K562 (cell line): ENCODE measurements at regions not wholly inside any gene's neighbourhood (a gene's known extent, or its start where the extent isn't known, plus 50 kb on each side); places are given as distances from the start of the nearest gene placed in this dataset.
A peak's percentile ranks its signal among the peaks of the same experiment; 100 is the strongest.
"Not testable (repeated sequence)": the region's sequence is repeated elsewhere in the genome, so short reads cannot be mapped to it uniquely, and the experiment has no call there.

Experiments
- ATAC-seq: fragments of 200-7000 bp; cut with Tn5 transposase; 3 replicates; pipeline ENCODE4 v1.9.1; 2020; ENCODE audit warnings: moderate library complexity
- BruUV-seq: library from RNA; stranded (reverse); fragments of 400-500 nt; replicated peaks from 2 replicates; lab custom pipeline; 2021; lab: Mats Ljungman, UMichigan
- CTCF ChIA-PET: fragments of 300-600 bp; formaldehyde crosslinking; extraction: SDS; loops from one replicate; lab custom pipeline; 2021; ENCODE audit warnings: low intra/inter-chr PET ratio; lab: Yijun Ruan, JAX
- POLR2A ChIA-PET: fragments of 300-600, 350-650 bp; sonication (Branson Sonifier 250); formaldehyde crosslinking; extraction: SDS; loops from one replicate; lab custom pipeline; 2021; ENCODE audit warnings: antibody characterized with exemption, inconsistent platforms; lab: Yijun Ruan, JAX
- DNase-seq, 4 experiments: peaks; one replicate each; pipeline versions ENCODE4 v3.0.0 to v3.0.0-alpha.2; 2011 to 2018; ENCODE audit warnings: low spot score in 3 of 4, mixed read lengths in 3 of 4; ENCODE audit errors: extremely low read depth in 1 of 4
- FAIRE-seq: peaks from 2 replicates; lab custom pipeline; 2011; peaks lifted over from hg19 to GRCh38; lab: Jason Lieb, UNC
- H2AFZ ChIP-seq: 2 replicates; pipeline ENCODE4 v1.6.0; 2011; ENCODE audit warnings: low read depth, low read length, control low read depth, inconsistent platforms
- H3K27ac ChIP-seq: fragments of 200-600 bp; 3 replicates; pipeline ENCODE4 v1.8.0; 2011; ENCODE audit warnings: low read depth, mild to moderate bottlenecking, control low read depth, inconsistent platforms, low read length, moderate library complexity, mixed read lengths; ENCODE audit errors: extremely low read depth
- H3K27me3 ChIP-seq, 2 experiments: fragments of 300-600 bp in 1 of 2; 2 replicates in 1 of 2; 3 replicates in 1 of 2; pipeline versions ENCODE4 v1.6.0 to v1.8.0; 2011; ENCODE audit warnings: inconsistent platforms in 2 of 2, low read length in 2 of 2, mild to moderate bottlenecking in 1 of 2, mixed read lengths in 1 of 2, moderate library complexity in 1 of 2; ENCODE audit not compliant: control insufficient read depth in 2 of 2, insufficient read depth in 2 of 2
- H3K36me3 ChIP-seq: fragments of 300-600 bp; 3 replicates; pipeline ENCODE4 v1.8.0; 2011; ENCODE audit warnings: mild to moderate bottlenecking, low read length, inconsistent platforms; ENCODE audit not compliant: control insufficient read depth, insufficient read depth
- H3K4me1 ChIP-seq, 2 experiments: fragments of 200-600 bp in 1 of 2; replicated peaks in 1 of 2; 2 replicates in 1 of 2; 3 replicates in 1 of 2; pipeline versions ENCODE4 v1.5.1 to v1.8.0; 2011; ENCODE audit warnings: inconsistent platforms in 2 of 2, low read length in 2 of 2, mild to moderate bottlenecking in 1 of 2, mixed read lengths in 1 of 2, moderate library complexity in 1 of 2; ENCODE audit not compliant: control insufficient read depth in 2 of 2, insufficient read depth in 2 of 2
- H3K4me2 ChIP-seq: 2 replicates; pipeline ENCODE4 v1.6.1; 2011; ENCODE audit warnings: low read length, control low read depth, inconsistent platforms, mixed read lengths; ENCODE audit not compliant: insufficient read depth
- H3K4me3 ChIP-seq: fragments of 200-600 bp; sonication (generic), shearing (Covaris generic); 2 replicates; pipeline ENCODE4 v1.5.1; 2016; ENCODE audit warnings: control low read depth, inconsistent platforms
- H3K79me2 ChIP-seq: fragments of 200-600 bp; 3 replicates; pipeline ENCODE4 v1.8.0; 2011; ENCODE audit warnings: low read length, inconsistent platforms; ENCODE audit not compliant: control insufficient read depth, insufficient read depth
- H3K9ac ChIP-seq, 2 experiments: 2 replicates each; pipeline versions ENCODE4 v1.6.0 to v1.6.1; 2011; ENCODE audit warnings: low read depth in 2 of 2, low read length in 2 of 2, control low read depth in 1 of 2, inconsistent platforms in 1 of 2, mild to moderate bottlenecking in 1 of 2, mixed read lengths in 1 of 2; ENCODE audit not compliant: insufficient read depth in 1 of 2
- H3K9me1 ChIP-seq: one replicate; pipeline ENCODE4 v1.6.0; 2011; ENCODE audit warnings: inconsistent platforms, mild to moderate bottlenecking, low read length, moderate library complexity; ENCODE audit not compliant: control insufficient read depth, insufficient read depth
- H3K9me3 ChIP-seq: replicated peaks from 2 replicates; pipeline ENCODE4 v1.5.1; 2011; ENCODE audit warnings: low read depth, low read length, inconsistent platforms; ENCODE audit not compliant: control insufficient read depth, insufficient read depth
- H4K20me1 ChIP-seq: replicated peaks from 2 replicates; pipeline ENCODE4 v1.6.1; 2011; ENCODE audit warnings: low read length, inconsistent platforms, mixed read lengths; ENCODE audit not compliant: control insufficient read depth, insufficient read depth
- BHLHE40 ChIP-seq: IDR thresholded peaks from 2 replicates; pipeline ENCODE4 v1.6.1; 2011; ENCODE audit warnings: low read length, improper control_type of control experiment
- CEBPG ChIP-seq, 3 experiments: fragments of 200-800 bp in 1 of 3; sonication (Bioruptor generic) in 1 of 3; sonication (generic) in 1 of 3; formaldehyde crosslinking in 1 of 3; IDR thresholded peaks in 2 of 3; conservative IDR thresholded peaks in 1 of 3; 2 replicates each; pipeline versions ENCODE4 v1.6.1 to v1.8.0; 2016 to 2022; ENCODE audit warnings: missing compliant biosample characterization in 2 of 3, missing genetic modification characterization in 2 of 3, mild to moderate bottlenecking in 1 of 3, missing genetic modification reagents in 1 of 3
- GABPB2 ChIP-seq: fragments of 250-450 bp; sonication (Bioruptor Pico); conservative IDR thresholded peaks from 2 replicates; pipeline ENCODE4 v1.5.1; 2021; ENCODE audit warnings: mild to moderate bottlenecking
- HNRNPK ChIP-seq: fragments of 200-400 bp; formaldehyde crosslinking; IDR thresholded peaks from one replicate; pipeline ENCODE4 v1.6.1; 2018; ENCODE audit warnings: mild to moderate bottlenecking, low read depth, low read length; ENCODE audit not compliant: poor library complexity, severe bottlenecking
- MLLT1 ChIP-seq, 2 experiments: fragments of 450-650 bp; IDR thresholded peaks; 2 replicates each; pipeline ENCODE4 v1.6.1; 2016
- PKNOX1 ChIP-seq: fragments of 450-650 bp; IDR thresholded peaks from 2 replicates; pipeline ENCODE4 v1.6.1; 2016
- STAT5B ChIP-seq: fragments of 250-450 bp; sonication (Bioruptor Pico); IDR thresholded peaks from 2 replicates; pipeline ENCODE4 v1.8.0; 2021; ENCODE audit warnings: mild to moderate bottlenecking, inconsistent platforms
- ZFX ChIP-seq: sonication (generic); formaldehyde crosslinking; IDR thresholded peaks from 2 replicates; pipeline ENCODE4 v1.8.0; 2022; ENCODE audit warnings: mild to moderate bottlenecking, missing genetic modification reagents, moderate library complexity
- ZNF584 ChIP-seq: fragments of 200-800 bp; sonication (Bioruptor generic); IDR thresholded peaks from 2 replicates; pipeline ENCODE4 v1.6.1; 2016; ENCODE audit warnings: low read depth, mild to moderate bottlenecking, missing genetic modification characterization, missing compliant biosample characterization
- ZNF76 ChIP-seq: fragments of 250-450 bp; sonication (Bioruptor Pico); IDR thresholded peaks from 2 replicates; pipeline ENCODE4 v1.4.0; 2020; ENCODE audit warnings: mild to moderate bottlenecking, moderate library complexity, borderline replicate concordance
- ZZZ3 ChIP-seq: fragments of 450-650 bp; IDR thresholded peaks from 2 replicates; pipeline ENCODE4 v1.6.1; 2016; ENCODE audit warnings: antibody characterized with exemption, mild to moderate bottlenecking, moderate library complexity
- WGBS: fragments of 100-300 bp; shearing (Covaris generic); methylation state at CpG from one replicate; pipeline ENCODE4 v1.1.6; 2016; ENCODE audit warnings: low coverage, mixed read lengths; ENCODE audit not compliant: insufficient coverage; ENCODE audit errors: missing lambda C conversion rate; 5-methylcytosine and 5-hydroxymethylcytosine counted together
- in situ Hi-C: fragments of 300-500 bp; cut with MboI; formaldehyde crosslinking; loops from 4 replicates; pipeline ENCODE4 v1.15.0; 2018; ENCODE audit warnings: inconsistent platforms, mixed read lengths
- intact Hi-C: fragments of 100-400 bp; cut with micrococcal nuclease; formaldehyde crosslinking; loops from 2 replicates; pipeline ENCODE4 v1.14.2; 2022

GRCh38 chr3:138888560-138888959 lies 53.8 kb upstream of the PIK3CB start:
- ATAC-seq (no peak), FAIRE-seq (peak; percentile 23), DNase-seq (no peak)
- Histone ChIP-seq H3K79me2 (no peaks in the 10 kb centered on the region), H3K4me1 (peaks cover 3 to 19% of the 10 kb centered on the region in 2 experiments; a peak in 3 of 5 replicates), H3K27ac (peak overlapping the region; percentile 6; the same call in 1 of the 3 replicates), H3K27me3 (no peaks in the 10 kb centered on the region), H3K36me3 (no peaks in the 10 kb centered on the region), H3K4me3 (no peak overlapping the region), H3K9me3 (no peaks in the 10 kb centered on the region), H3K9ac (peak overlapping the region in 1 of 2 experiments; percentile 45; a peak in 1 of 4 replicates), H3K4me2 (no peak overlapping the region), H2AFZ (peak overlapping the region; percentile 62), H4K20me1 (no peaks in the 10 kb centered on the region), H3K9me1 (no peaks in the 10 kb centered on the region)
- in situ Hi-C loops (no loop called here), intact Hi-C loops (no loop called here)
- TF ChIP-seq PKNOX1 (no peak), MLLT1 (IDR thresholded peaks at IDR 0.05) (no peak), CEBPG (CRISPR knock-in tag; IDR thresholded peaks at IDR 0.05) (no peak), CEBPG (tag; conservative IDR thresholded peaks at IDR 0.05 in 1 of 2, IDR thresholded peaks at IDR 0.05 in 1 of 2) (no peak), BHLHE40 (no peak), ZNF584 (CRISPR knock-in tag) (no peak), HNRNPK (no peak), ZFX (CRISPR knock-in tag) (no peak), STAT5B (CRISPR knock-in tag) (no peak), ZNF76 (CRISPR knock-in tag) (no peak), GABPB2 (CRISPR knock-in tag) (no peak), ZZZ3 (no peak)
- ChIA-PET CTCF (no interaction called here), POLR2A (interaction anchor here (0.7 to 2.9 kb wide), 2 partner anchors 10 to 113 kb away, joined by 3 to 14 read pairs; no protein-coding TSS in a partner anchor)
- no TSS peak for BruUV-seq
- 73% methylated on average over 2 of the region's 2 CpGs for WGBS

GRCh38 chr3:138886096-138886495 lies 51.4 kb upstream of the PIK3CB start:
- WGBS, result 87% methylated on average over 5 of the region's 5 CpGs
- CTCF ChIA-PET, H4K20me1 ChIP-seq, H3K9me3 ChIP-seq, intact Hi-C loops, H3K79me2 ChIP-seq, in situ Hi-C loops, H3K4me2 ChIP-seq, BruUV-seq, H3K4me3 ChIP-seq, H3K36me3 ChIP-seq, DNase-seq, H3K9me1 ChIP-seq, H3K27ac ChIP-seq, H3K27me3 ChIP-seq: not testable (repeated sequence)
- peak overlapping the region in 1 of 2 experiments; percentile 3; a peak in 1 of 4 replicates for H3K9ac ChIP-seq
- peak; percentile 24; the same call in 1 of the 3 replicates for ATAC-seq
- POLR2A ChIA-PET, result interaction anchor here (0.6 to 1.6 kb wide), 4 partner anchors 10 to 162 kb away, joined by 3 to 5 read pairs (median 4); no protein-coding TSS in a partner anchor
- peaks cover 3 to 17% of the 10 kb centered on the region in 2 experiments; a peak in 3 of 5 replicates for H3K4me1 ChIP-seq
- peak; percentile 57 for FAIRE-seq
- peak overlapping the region; percentile 84 for H2AFZ ChIP-seq
